Stimulated activated CD4-positive, alpha-beta T cell treated with anti-CD3 and anti-CD28 coated beads, Interleukin-4, amount 100 ng/mL, for 24 hours (primary cell): ENCODE measurements at regions not wholly inside any gene's neighbourhood (a gene's known extent, or its start where the extent isn't known, plus 50 kb on each side); places are given as distances from the start of the nearest gene placed in this dataset.
"Not testable (repeated sequence)": the region's sequence is repeated elsewhere in the genome, so short reads cannot be mapped to it uniquely, and the experiment has no call there.

ENCODE experiments used
- DNase-seq: peaks from one replicate; pipeline ENCODE4 v3.0.0-alpha.2; 2020

GRCh38 chr2:145799595-145800108 is 1279.7 kb upstream of the ZEB2 start:
- DNase-seq, result no peak

GRCh38 chr2:145798419-145798818 is 1278.5 kb upstream of the ZEB2 start:
- DNase-seq, result no peak

DNA sequence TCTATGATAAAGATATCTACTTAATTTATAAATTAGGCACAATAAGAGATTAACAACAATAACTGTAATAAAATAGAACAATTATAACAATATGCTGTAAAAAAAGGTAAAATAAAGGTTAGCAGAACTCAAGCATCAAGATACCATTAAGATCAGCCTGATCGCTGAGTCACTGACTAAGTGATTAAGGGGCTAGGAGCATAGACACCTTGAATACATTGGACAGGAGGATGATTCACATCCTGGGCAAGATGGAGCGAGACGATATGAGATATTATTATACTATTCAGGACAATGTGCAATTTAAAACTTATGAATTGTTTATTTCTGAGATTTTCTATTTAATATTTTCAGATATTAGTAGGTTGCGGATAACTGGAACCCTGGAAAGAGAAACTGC is 1277.8 kb upstream of the ZEB2 start:
- DNase-seq, result no peak

- no peak for DNase-seq
Observed at GRCh38 chr2:145792745-145793144, 1272.8 kb upstream of the ZEB2 start.

GRCh38 chr2:145789636-145790035 is 1269.7 kb upstream of the ZEB2 start:
- no peak for DNase-seq

DNA sequence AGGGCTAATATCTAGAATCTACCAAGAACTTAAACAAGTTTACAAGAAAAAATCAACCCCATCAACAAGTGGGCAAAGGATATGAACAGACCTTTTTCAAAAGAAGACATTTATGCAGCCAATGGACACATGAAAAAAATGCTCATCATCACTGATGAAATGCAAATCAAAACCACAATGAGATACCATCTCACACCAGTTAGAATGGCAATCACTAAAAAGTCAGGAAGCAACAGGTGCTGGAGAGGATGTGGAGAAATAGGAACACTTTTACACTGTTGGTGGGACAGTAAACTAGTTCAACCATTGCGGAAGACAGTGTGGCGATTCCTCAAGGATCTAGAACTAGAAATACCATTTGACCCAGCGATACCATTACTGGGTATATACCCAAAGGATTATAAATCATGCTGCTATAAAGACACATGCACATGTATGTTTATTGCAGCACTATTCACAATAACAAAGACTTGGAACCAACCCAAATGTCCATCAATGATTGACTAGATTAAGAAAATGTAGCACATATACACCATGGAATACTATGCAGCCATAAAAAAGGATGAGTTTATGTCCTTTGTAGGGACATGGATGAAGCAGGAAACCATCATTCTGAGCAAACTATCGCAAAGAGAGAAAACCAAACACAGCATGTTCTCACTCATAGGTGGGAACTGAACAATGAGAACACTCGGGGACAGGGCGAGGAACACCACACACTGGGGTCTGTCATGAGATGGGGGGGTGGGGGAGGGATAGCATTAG is 1267.9 kb upstream of the ZEB2 start:
- DNase-seq, result not testable (repeated sequence)

GRCh38 chr2:145782607-145783006 is 1262.7 kb upstream of the ZEB2 start:
- DNase-seq, result not testable (repeated sequence)

DNA sequence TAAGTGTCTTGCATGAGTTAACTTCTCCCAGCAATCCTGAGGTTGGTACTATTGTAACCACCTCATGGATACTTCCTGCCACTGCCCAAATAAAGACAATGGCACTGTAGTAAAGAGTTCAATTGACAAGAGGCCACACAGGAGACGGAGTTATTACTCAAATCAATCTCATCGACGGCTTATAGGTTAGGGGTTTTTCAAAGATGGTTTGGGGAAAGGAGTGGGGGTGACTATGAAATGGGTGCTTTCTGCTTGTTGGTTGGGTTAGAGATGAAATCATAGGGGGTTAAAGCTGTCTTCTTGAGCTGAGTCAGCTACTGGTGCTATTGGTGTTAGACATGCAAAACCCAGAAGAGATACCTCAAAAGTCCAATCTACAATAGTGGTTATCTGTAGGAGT is 1258.0 kb upstream of the ZEB2 start:
- DNase-seq, result no peak

GRCh38 chr2:145777297-145777696 is 1257.4 kb upstream of the ZEB2 start:
- no peak for DNase-seq

DNA sequence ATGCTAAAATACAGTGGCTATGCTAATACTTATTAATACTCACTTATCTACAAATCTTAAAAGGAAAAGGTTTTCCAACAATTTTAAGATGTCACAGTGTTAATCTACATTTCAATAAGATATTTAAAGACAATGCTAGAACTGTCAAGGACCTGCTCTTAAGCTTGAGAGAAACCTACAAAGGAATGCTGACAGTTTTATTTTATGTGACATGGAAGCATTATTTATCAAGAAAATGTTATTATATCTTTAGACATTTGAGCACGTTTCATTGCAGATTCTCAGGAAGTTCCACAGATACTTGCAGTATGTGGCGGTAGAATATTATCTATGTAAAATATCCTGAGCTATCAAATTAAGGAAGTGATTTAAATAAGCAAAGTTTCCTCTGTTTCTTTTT is 1255.7 kb upstream of the ZEB2 start:
- no peak for DNase-seq

DNA sequence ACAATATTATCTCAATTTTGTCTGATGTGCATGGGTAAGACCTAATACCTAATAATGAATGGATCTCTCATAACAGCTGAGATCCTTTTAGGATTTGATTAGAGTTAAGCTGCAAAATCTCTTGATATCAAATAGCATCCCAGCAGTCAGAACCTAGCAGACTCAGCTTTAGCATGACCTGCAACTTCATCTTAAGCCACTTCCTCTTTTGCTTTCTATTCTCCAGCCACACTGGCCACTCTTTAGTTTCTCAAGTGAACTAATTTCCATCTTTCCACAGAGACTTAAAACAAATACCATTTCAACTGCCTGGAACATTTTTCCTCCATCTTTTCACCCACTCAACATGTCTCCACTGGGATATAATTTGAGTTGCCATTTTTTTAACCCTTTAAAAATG is 1251.6 kb upstream of the ZEB2 start:
- no peak for DNase-seq

- no peak for DNase-seq
Observed at GRCh38 chr2:145769011-145769716, 1249.2 kb upstream of the ZEB2 start.

DNA sequence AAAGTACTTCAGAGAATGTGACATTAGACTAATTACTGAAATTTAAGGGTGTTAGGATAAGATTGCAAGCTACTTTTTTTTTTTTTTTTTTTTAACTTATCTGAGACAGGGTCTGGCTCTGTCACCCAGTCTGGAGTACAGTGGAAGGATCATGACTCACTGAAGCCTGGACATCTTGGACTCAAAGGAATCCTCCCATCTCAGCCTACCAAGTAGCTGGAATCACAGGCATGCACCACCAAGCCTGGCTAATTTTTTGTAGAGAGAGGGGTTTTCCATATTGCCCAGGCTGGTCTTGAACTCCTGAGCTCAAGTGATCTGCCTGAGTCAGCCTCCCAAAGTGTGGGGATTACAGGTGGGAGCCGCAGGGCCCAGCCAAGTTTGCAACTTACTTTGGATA is 1246.0 kb upstream of the ZEB2 start:
- DNase-seq, result no peak

DNA sequence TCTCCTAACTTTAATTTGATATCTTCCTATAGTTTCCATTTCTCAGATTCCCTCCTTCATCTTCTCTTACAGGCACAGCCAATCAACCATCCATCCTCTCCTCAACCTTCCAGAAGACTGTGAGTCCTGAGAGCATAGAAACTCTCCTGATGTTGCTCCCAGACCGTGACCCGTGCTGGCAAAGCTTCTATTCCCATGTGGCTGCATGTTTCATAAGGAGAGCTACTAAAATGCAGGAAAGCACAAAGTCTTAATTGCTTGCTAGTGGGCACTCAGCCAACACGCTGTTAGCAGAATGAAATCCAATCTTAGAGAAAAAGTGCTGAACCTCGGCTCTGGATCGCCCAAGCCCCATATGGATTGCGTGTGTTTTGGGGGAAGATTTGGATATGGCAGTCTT is 1244.7 kb upstream of the ZEB2 start:
- no peak for DNase-seq

DNA sequence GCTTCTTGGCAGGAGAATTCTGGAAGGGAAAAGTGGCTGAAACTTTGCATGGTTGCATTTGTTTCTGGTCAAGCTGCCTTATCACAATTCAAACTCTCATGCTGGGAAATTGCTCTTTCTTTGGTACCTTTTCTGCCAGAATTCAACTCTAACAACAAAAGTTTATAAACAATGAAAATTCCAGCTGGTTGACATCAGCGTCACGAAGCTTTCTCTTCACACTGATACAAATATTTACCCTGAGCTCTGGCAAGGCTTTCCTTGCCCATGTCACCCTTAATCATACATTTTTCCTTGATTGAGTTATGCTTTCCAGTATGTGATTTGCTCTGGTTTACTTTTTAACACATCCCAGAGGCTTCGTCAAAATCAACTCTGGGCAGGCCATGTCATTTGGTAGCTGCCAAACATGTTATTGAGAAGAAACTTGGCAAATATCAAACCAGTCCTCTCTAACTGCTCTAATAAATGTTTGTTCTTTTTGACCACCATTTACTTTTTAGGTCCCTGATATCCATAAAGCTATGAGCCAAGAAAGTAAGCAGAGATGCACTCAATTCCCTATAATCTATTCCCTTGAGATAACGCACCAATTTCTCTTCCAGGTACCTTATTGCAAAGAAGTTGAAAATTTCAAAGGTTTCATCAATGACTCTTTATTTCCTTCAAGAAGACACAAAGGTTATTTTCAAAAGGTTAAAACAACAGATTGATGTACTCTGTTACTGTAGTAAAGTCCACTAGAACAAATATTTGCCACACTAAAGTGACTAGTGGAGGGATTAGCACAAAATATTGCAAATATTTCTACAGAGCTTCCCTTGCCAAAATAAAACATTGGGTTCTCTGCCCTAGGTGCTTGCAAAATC is 1241.1 kb upstream of the ZEB2 start:
- no peak for DNase-seq

DNA sequence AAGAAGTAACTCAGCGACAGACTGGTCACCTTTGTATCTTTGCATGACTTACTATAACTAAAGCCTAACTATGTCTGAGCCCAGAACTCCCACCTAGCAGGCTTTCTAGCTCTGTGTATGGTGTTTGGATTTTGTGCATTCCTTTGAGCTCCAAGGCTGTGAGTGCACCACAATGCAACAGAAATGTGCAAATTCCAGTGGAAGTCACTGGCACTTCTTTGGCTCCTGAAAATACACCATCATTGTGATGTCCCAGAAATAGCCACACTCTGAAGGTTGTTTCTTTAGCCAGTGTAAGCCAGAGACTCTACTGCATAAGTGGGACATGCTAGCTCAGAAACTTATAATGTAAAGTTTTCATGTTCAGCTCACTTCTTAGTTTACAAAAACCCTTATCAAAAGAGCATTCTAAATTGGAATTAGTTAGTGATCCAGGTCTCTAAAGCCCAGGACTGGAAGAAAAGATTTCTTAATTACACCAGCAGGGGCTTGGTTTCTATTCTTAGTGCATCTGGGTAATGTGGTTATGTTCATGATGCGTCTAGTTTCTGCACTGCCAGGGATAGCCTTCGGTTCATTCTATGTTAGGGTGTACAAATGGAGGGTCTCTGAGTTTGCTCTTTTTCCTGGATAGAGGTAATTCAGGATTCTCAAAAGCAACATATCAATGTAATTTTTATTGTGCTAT is 1239.5 kb upstream of the ZEB2 start:
- no peak for DNase-seq

GRCh38 chr2:145757503-145758246 is 1237.8 kb upstream of the ZEB2 start:
- no peak for DNase-seq

DNA sequence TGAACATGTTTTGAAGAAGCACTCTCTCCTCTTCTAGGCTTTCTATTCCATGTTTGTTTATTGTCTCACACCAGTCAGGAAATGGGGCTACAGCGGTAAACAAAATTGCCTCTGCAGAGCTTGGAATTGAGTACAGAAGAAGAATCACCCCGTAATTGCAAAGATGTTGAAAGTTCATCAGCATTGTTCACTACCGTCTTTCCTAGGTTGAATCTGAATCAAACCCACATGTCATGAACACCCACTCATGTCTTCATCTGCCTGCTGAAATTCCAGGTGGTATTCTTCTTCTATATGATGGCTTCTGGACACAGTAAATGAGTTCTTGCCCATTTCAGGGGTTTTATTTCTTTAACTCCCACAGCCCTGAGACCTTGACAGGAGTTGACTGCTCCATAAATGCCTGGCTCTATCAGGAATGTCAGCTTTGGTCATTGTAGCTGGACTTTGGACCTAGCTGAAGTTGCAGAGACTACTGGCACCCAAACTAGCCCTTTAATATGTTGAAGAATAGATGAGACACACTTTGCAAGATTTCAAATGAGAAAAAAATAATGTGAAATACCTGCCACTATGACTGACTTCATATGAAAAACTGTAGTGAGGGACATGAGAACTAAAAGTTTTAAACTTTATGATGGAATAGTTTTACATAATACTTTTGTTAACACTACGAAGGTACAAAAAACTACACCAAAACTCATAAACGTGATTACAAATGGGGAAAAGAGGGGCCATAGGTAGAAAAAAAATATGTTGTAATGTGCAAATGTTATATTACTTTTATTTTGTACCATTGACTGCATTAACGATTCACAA is 1235.3 kb upstream of the ZEB2 start:
- no peak for DNase-seq

- DNase-seq, result no peak
Observed at GRCh38 chr2:145753966-145754365, 1234.0 kb upstream of the ZEB2 start.

DNA sequence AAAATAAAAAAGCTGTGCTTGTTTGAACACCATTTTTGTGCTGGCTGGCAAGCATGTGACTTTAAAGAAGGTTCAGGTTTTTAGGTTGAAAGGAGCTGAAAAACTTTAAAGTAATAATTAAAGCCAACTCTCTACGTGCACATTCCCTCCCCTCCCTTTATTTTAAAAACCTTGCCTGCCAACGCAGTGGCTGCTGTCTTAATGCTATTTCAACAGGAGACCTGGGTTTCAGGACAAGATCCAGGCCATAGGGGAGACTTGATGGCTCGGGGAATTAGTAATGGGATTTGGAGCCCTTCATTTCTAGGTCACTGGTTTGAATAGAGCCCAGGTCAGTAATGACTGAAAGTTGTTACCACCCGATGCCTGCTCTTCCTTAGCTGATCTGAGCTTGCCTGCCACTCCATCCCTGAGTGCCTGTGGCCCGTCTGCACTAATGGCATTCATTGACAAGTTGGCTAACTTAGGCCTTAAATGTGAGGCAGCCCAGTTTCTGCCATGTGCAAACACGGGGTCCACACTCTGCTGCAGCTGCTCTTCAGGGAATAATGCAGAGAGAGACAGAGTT is 1233.2 kb upstream of the ZEB2 start:
- no peak for DNase-seq
